ENCODE measurements at regions not wholly inside any gene's neighbourhood (a gene's known extent, or its start where the extent isn't known, plus 50 kb on each side); places are given as distances from the start of the nearest gene placed in this dataset.

DNA sequence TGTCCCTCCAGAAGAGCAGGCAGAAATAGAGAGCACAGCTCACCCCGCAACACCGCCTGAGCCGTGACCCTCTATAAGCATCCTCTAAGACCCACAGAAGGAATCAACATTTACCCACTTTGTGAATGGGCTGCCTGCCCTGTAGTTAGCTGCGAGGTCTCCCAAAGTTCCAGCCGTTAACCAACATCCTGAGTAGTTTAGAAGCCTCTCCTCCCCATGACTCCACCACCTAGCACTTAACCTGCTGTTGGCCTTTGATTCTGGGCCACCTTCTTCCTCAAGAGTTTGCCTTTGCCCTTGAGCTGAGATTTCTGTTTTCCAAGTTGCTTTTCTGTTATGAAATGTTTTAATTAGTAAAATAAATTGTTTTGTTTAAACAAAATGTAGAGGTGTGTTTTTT, 75.8 kb downstream of the NUDT10 start:
- TF ChIP-seq, protein P1, sequence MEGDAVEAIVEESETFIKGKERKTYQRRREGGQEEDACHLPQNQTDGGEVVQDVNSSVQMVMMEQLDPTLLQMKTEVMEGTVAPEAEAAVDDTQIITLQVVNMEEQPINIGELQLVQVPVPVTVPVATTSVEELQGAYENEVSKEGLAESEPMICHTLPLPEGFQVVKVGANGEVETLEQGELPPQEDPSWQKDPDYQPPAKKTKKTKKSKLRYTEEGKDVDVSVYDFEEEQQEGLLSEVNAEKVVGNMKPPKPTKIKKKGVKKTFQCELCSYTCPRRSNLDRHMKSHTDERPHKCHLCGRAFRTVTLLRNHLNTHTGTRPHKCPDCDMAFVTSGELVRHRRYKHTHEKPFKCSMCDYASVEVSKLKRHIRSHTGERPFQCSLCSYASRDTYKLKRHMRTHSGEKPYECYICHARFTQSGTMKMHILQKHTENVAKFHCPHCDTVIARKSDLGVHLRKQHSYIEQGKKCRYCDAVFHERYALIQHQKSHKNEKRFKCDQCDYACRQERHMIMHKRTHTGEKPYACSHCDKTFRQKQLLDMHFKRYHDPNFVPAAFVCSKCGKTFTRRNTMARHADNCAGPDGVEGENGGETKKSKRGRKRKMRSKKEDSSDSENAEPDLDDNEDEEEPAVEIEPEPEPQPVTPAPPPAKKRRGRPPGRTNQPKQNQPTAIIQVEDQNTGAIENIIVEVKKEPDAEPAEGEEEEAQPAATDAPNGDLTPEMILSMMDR (IDR thresholded peaks at IDR 0.05; ENCODE audit: unreplicated experiment), result no peak
- no peak for DNase-seq
- CTCF ChIA-PET, result no interaction called here
- H3K4me3 Mint-ChIP-seq (ENCODE audit: low read depth, unreplicated experiment), result no peak overlapping the region
- no peaks in the 10 kb centered on the region for H3K27me3 Mint-ChIP-seq (ENCODE audit: unreplicated experiment)
- H3K27ac Mint-ChIP-seq (ENCODE audit: unreplicated experiment), result no peak overlapping the region
- no peaks in the 10 kb centered on the region for H3K36me3 Mint-ChIP-seq (ENCODE audit: insufficient read depth, unreplicated experiment)
- intact Hi-C loops (cut with micrococcal nuclease; ENCODE audit: unreplicated experiment), result no loop called here
- no peaks in the 10 kb centered on the region for H3K9me3 Mint-ChIP-seq (ENCODE audit: low read depth, unreplicated experiment)
- H3K4me1 Mint-ChIP-seq (ENCODE audit: low read depth, unreplicated experiment), result no peaks in the 10 kb centered on the region
- BruUV-seq (replicated peaks), result no TSS peak

DNA sequence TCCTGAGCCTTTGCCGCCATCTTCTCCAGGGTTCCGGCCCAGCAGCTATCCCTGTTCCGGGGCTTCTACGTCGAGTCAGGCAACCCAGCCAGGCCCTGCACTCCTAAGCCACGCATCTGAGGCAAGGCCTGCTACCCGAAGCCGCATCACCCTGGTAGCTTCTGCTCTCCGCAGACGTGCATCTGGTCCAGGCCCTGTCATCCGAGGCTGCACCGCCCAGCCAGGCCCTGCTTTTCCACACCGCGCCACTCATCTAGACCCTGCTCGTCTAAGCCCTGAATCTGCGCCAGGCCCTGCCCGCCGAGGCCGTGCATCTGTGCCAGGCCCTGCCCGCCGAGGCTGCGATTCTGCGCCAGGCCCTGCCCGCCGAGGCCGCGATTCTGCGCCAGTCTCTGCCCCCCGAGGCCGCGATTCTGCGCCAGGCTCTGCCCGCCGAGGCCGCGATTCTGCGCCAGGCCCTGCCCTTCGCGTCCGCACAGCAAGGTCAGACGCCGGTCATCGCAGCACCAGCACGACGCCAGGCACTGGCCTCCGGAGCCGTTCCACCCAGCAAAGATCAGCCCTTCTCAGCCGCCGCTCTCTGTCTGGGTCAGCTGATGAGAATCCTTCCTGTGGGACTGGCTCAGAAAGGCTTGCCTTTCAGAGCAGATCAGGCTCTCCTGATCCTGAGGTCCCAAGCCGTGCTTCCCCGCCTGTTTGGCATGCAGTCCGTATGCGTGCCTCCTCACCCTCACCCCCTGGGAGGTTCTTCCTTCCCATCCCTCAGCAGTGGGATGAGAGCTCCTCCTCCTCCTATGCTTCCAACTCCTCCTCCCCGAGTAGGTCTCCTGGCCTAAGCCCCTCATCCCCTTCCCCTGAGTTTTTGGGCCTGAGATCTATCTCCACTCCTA, 75.1 kb downstream of the NUDT10 start:
- BruUV-seq (replicated peaks), result no TSS peak
- no peaks in the 10 kb centered on the region for H3K27me3 Mint-ChIP-seq (ENCODE audit: unreplicated experiment)
- CTCF ChIA-PET, result no interaction called here
- no peak for DNase-seq
- H3K27ac Mint-ChIP-seq (ENCODE audit: unreplicated experiment), result no peak overlapping the region
- intact Hi-C loops (cut with micrococcal nuclease; ENCODE audit: unreplicated experiment), result no loop called here
- H3K4me3 Mint-ChIP-seq (ENCODE audit: low read depth, unreplicated experiment), result no peak overlapping the region
- H3K4me1 Mint-ChIP-seq (ENCODE audit: low read depth, unreplicated experiment), result no peaks in the 10 kb centered on the region
- H3K36me3 Mint-ChIP-seq (ENCODE audit: insufficient read depth, unreplicated experiment), result no peaks in the 10 kb centered on the region
- TF ChIP-seq, protein P1 (IDR thresholded peaks at IDR 0.05; ENCODE audit: unreplicated experiment), result no peak
- no peaks in the 10 kb centered on the region for H3K9me3 Mint-ChIP-seq (ENCODE audit: low read depth, unreplicated experiment)

DNA sequence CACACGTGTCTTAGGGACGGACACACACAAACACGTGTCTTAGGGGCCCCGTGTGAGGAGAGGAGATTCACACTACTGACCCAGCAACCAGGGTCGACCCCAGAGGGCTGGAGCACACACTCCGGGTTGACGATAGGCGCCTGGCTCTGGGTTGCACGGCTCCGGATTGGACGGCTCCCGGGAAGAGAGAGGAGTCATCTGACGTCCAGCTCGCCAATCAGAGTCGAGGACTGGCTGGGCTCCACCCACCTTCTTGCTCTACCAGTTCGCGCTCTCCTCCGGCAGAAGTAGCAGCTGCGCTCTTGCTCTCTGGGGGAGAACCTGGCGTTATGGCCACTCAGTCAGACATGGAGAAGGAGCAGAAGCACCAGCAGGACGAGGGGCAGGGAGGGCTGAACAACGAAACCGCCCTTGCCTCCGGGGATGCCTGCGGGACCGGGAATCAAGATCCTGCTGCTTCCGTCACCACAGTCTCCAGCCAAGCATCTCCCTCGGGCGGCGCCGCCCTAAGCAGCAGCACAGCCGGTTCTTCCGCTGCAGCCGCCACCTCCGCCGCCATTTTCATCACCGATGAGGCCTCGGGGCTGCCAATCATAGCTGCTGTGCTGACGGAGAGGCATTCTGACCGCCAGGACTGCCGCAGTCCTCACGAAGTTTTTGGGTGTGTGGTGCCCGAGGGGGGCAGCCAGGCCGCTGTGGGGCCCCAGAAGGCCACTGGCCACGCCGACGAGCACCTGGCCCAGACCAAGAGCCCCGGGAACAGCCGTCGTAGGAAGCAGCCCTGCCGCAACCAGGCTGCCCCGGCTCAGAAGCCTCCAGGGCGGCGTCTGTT, 74.3 kb downstream of the NUDT10 start:
- no peaks in the 10 kb centered on the region for H3K9me3 Mint-ChIP-seq (ENCODE audit: low read depth, unreplicated experiment)
- no peaks in the 10 kb centered on the region for H3K4me1 Mint-ChIP-seq (ENCODE audit: low read depth, unreplicated experiment)
- H3K4me3 Mint-ChIP-seq (ENCODE audit: low read depth, unreplicated experiment), result no peak overlapping the region
- intact Hi-C loops (cut with micrococcal nuclease; ENCODE audit: unreplicated experiment), result no loop called here
- no TSS peak for BruUV-seq (replicated peaks)
- TF ChIP-seq, protein P1 (IDR thresholded peaks at IDR 0.05; ENCODE audit: unreplicated experiment), result no peak
- H3K27me3 Mint-ChIP-seq (ENCODE audit: unreplicated experiment), result no peaks in the 10 kb centered on the region
- DNase-seq, result no peak
- CTCF ChIA-PET, result no interaction called here
- H3K36me3 Mint-ChIP-seq (ENCODE audit: insufficient read depth, unreplicated experiment), result no peaks in the 10 kb centered on the region
- H3K27ac Mint-ChIP-seq (ENCODE audit: unreplicated experiment), result no peak overlapping the region

DNA sequence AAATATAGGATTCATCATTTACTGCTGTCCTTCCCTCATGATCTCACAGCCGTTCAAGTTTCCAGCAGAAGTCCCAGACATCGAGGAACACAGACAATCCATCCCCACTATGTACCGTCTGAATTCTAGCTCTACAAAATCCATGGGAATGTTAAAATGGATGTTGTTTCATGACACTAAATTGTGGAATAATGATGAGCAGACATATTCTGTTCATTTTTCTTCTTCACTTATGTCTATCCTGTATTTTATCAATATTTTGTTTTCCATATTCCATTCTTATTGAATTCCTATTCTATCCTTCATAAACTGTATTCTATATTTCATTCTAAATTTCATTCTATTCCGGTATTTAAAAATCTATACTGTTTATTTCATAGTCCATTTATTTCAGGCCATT, 71.8 kb downstream of the NUDT10 start:
- BruUV-seq (replicated peaks), result no TSS peak
- CTCF ChIA-PET, result no interaction called here
- TF ChIP-seq, protein P1 (IDR thresholded peaks at IDR 0.05; ENCODE audit: unreplicated experiment), result no peak
- intact Hi-C loops (cut with micrococcal nuclease; ENCODE audit: unreplicated experiment), result no loop called here
- no peak overlapping the region for H3K4me3 Mint-ChIP-seq (ENCODE audit: low read depth, unreplicated experiment)
- no peaks in the 10 kb centered on the region for H3K9me3 Mint-ChIP-seq (ENCODE audit: low read depth, unreplicated experiment)
- no peaks in the 10 kb centered on the region for H3K27me3 Mint-ChIP-seq (ENCODE audit: unreplicated experiment)
- H3K36me3 Mint-ChIP-seq (ENCODE audit: insufficient read depth, unreplicated experiment), result no peaks in the 10 kb centered on the region
- no peak for DNase-seq
- H3K4me1 Mint-ChIP-seq (ENCODE audit: low read depth, unreplicated experiment), result no peaks in the 10 kb centered on the region
- no peak overlapping the region for H3K27ac Mint-ChIP-seq (ENCODE audit: unreplicated experiment)

Measured in Calu3 (cell line).